Effector memory CD8-positive, alpha-beta T cell (primary cell): ENCODE measurements at regions not wholly inside any gene's neighbourhood (a gene's known extent, or its start where the extent isn't known, plus 50 kb on each side); places are given as distances from the start of the nearest gene placed in this dataset.

ENCODE experiments used
- ATAC-seq: fragments of 150-1000 bp; cut with Tn5 transposase; replicated peaks from 2 replicates; pipeline ENCODE4 v1.10.0; 2021; ENCODE audit warnings: mild to moderate bottlenecking, moderate library complexity
- DNase-seq, 3 experiments: peaks; one replicate each; pipeline ENCODE4 v3.0.0; 2021
- H3K27ac Mint-ChIP-seq, 2 donors: one replicate each; pipeline ENCODE4 v1.8.0; 2022; ENCODE audit warnings: mild to moderate bottlenecking in 2 of 2, mixed read lengths in 2 of 2, moderate library complexity in 2 of 2
- H3K27me3 Mint-ChIP-seq, 2 donors: one replicate each; pipeline ENCODE4 v1.8.0; 2022; ENCODE audit warnings: mixed read lengths in 2 of 2
- H3K36me3 Mint-ChIP-seq: one replicate; pipeline ENCODE4 v1.8.0; 2022; ENCODE audit warnings: mild to moderate bottlenecking, moderate library complexity, mixed read lengths; ENCODE audit not compliant: insufficient read depth
- H3K4me1 Mint-ChIP-seq, 2 donors: one replicate each; pipeline ENCODE4 v1.8.0; 2022; ENCODE audit warnings: low read depth in 2 of 2, mixed read lengths in 2 of 2
- H3K4me3 Mint-ChIP-seq, 2 donors: one replicate each; pipeline ENCODE4 v1.8.0; 2022; ENCODE audit warnings: mild to moderate bottlenecking in 2 of 2, mixed read lengths in 2 of 2, moderate library complexity in 2 of 2
- H3K9me3 Mint-ChIP-seq, 2 donors: one replicate each; pipeline ENCODE4 v1.8.0; 2022; ENCODE audit warnings: mixed read lengths in 2 of 2

- Mint-ChIP-seq H3K27ac (no peak overlapping the region), H3K4me1 (no peaks in the 10 kb centered on the region), H3K4me3 (no peak overlapping the region), H3K9me3 (peaks cover 0 to 4% of the 10 kb centered on the region in 2 donors), H3K36me3 (peaks cover 3% of the 10 kb centered on the region), H3K27me3 (no peaks in the 10 kb centered on the region)
- DNase-seq (no peak), ATAC-seq (no peak)
Observed at GRCh38 chr7:125468855-125469174, 539.2 kb upstream of the POT1 start.

GRCh38 chr7:125467996-125468854 is 538.6 kb upstream of the POT1 start:
- peaks cover 3% of the 10 kb centered on the region for H3K36me3 Mint-ChIP-seq
- DNase-seq (no peak), ATAC-seq (no peak)
- H3K27ac Mint-ChIP-seq, result no peak overlapping the region
- H3K9me3 Mint-ChIP-seq, result peaks cover 0 to 6% of the 10 kb centered on the region in 2 donors
- no peaks in the 10 kb centered on the region for H3K27me3 Mint-ChIP-seq
- H3K4me3 Mint-ChIP-seq, result no peak overlapping the region
- H3K4me1 Mint-ChIP-seq, result no peaks in the 10 kb centered on the region

GRCh38 chr7:125465527-125465926 is 535.9 kb upstream of the POT1 start:
- Mint-ChIP-seq H3K4me1 (no peaks in the 10 kb centered on the region), H3K4me3 (no peak overlapping the region), H3K27ac (no peak overlapping the region), H3K9me3 (peaks cover 0 to 3% of the 10 kb centered on the region in 2 donors), H3K36me3 (peaks cover 3% of the 10 kb centered on the region), H3K27me3 (no peaks in the 10 kb centered on the region)
- ATAC-seq, result no peak
- no peak for DNase-seq

GRCh38 chr7:125462615-125463014 is 533.0 kb upstream of the POT1 start:
- DNase-seq (no peak), ATAC-seq (no peak)
- H3K9me3 Mint-ChIP-seq, result peaks cover 8 to 10% of the 10 kb centered on the region in 2 donors
- H3K36me3 Mint-ChIP-seq, result peaks cover 3% of the 10 kb centered on the region
- H3K27ac Mint-ChIP-seq, result no peak overlapping the region
- H3K4me3 Mint-ChIP-seq, result no peak overlapping the region
- H3K4me1 Mint-ChIP-seq, result no peaks in the 10 kb centered on the region
- no peaks in the 10 kb centered on the region for H3K27me3 Mint-ChIP-seq

GRCh38 chr7:125459038-125459437 is 529.4 kb upstream of the POT1 start:
- Mint-ChIP-seq H3K36me3 (no peaks in the 10 kb centered on the region), H3K4me1 (no peaks in the 10 kb centered on the region), H3K4me3 (no peak overlapping the region), H3K27ac (no peak overlapping the region), H3K27me3 (no peaks in the 10 kb centered on the region), H3K9me3 (peaks cover 12 to 17% of the 10 kb centered on the region in 2 donors)
- ATAC-seq (no peak), DNase-seq (no peak)

- H3K9me3 Mint-ChIP-seq, result peaks cover 6 to 14% of the 10 kb centered on the region in 2 donors
- no peaks in the 10 kb centered on the region for H3K27me3 Mint-ChIP-seq
- no peaks in the 10 kb centered on the region for H3K36me3 Mint-ChIP-seq
- no peaks in the 10 kb centered on the region for H3K4me1 Mint-ChIP-seq
- H3K27ac Mint-ChIP-seq, result no peak overlapping the region
- H3K4me3 Mint-ChIP-seq, result no peak overlapping the region
- no peak for ATAC-seq
- DNase-seq, result no peak
Observed at GRCh38 chr7:125450749-125451148, 521.1 kb upstream of the POT1 start.

- Mint-ChIP-seq H3K9me3 (peaks cover 3 to 21% of the 10 kb centered on the region in 2 donors), H3K36me3 (no peaks in the 10 kb centered on the region), H3K4me1 (no peaks in the 10 kb centered on the region), H3K27ac (no peak overlapping the region), H3K27me3 (no peaks in the 10 kb centered on the region), H3K4me3 (no peak overlapping the region)
- ATAC-seq (no peak), DNase-seq (no peak)
Observed at GRCh38 chr7:125445836-125446235, 516.2 kb upstream of the POT1 start.

- no peaks in the 10 kb centered on the region for H3K36me3 Mint-ChIP-seq
- no peak overlapping the region for H3K4me3 Mint-ChIP-seq
- ATAC-seq, result no peak
- no peaks in the 10 kb centered on the region for H3K27me3 Mint-ChIP-seq
- H3K9me3 Mint-ChIP-seq, result peaks cover 3 to 21% of the 10 kb centered on the region in 2 donors
- H3K4me1 Mint-ChIP-seq, result no peaks in the 10 kb centered on the region
- H3K27ac Mint-ChIP-seq, result no peak overlapping the region
- DNase-seq, result no peak
Observed at GRCh38 chr7:125444864-125445263, 515.2 kb upstream of the POT1 start.

- Mint-ChIP-seq H3K27me3 (no peaks in the 10 kb centered on the region), H3K36me3 (no peaks in the 10 kb centered on the region), H3K27ac (no peak overlapping the region), H3K9me3 (peaks cover 3 to 11% of the 10 kb centered on the region in 2 donors), H3K4me1 (no peaks in the 10 kb centered on the region), H3K4me3 (no peak overlapping the region)
- DNase-seq (no peak), ATAC-seq (no peak)
Observed at GRCh38 chr7:125436220-125436619, 506.6 kb upstream of the POT1 start.

- no peaks in the 10 kb centered on the region for H3K4me1 Mint-ChIP-seq
- no peak for ATAC-seq
- no peaks in the 10 kb centered on the region for H3K27me3 Mint-ChIP-seq
Observed at GRCh38 chr7:125431349-125431748, 501.7 kb upstream of the POT1 start.

GRCh38 chr7:125430013-125430412 is 500.4 kb upstream of the POT1 start:
- H3K9me3 Mint-ChIP-seq, result peaks cover 4 to 20% of the 10 kb centered on the region in 2 donors
- DNase-seq (no peak), ATAC-seq (no peak)
- H3K4me3 Mint-ChIP-seq, result no peak overlapping the region
- H3K4me1 Mint-ChIP-seq, result no peaks in the 10 kb centered on the region
- no peaks in the 10 kb centered on the region for H3K36me3 Mint-ChIP-seq
- H3K27ac Mint-ChIP-seq, result no peak overlapping the region
- no peaks in the 10 kb centered on the region for H3K27me3 Mint-ChIP-seq

More at GRCh38 chr7:125431349-125431748, 501.7 kb upstream of the POT1 start:
- DNase-seq, result no peak
- no peak overlapping the region for H3K27ac Mint-ChIP-seq
- peaks cover 3 to 20% of the 10 kb centered on the region in 2 donors for H3K9me3 Mint-ChIP-seq
- no peaks in the 10 kb centered on the region for H3K36me3 Mint-ChIP-seq
- H3K4me3 Mint-ChIP-seq, result no peak overlapping the region

GRCh38 chr7:125427676-125428075 is 498.1 kb upstream of the POT1 start:
- Mint-ChIP-seq H3K27me3 (no peaks in the 10 kb centered on the region), H3K36me3 (no peaks in the 10 kb centered on the region), H3K4me1 (no peaks in the 10 kb centered on the region), H3K4me3 (no peak overlapping the region), H3K27ac (no peak overlapping the region), H3K9me3 (peaks cover 3 to 11% of the 10 kb centered on the region in 2 donors)
- no peak for ATAC-seq
- no peak for DNase-seq

GRCh38 chr7:125425506-125425905 is 495.9 kb upstream of the POT1 start:
- no peak overlapping the region for H3K27ac Mint-ChIP-seq

GRCh38 chr7:125424721-125425120 is 495.1 kb upstream of the POT1 start:
- no peak for ATAC-seq
- DNase-seq, result no peak
- Mint-ChIP-seq H3K9me3 (peaks cover 7 to 27% of the 10 kb centered on the region in 2 donors), H3K27me3 (no peaks in the 10 kb centered on the region), H3K4me3 (no peak overlapping the region), H3K36me3 (no peaks in the 10 kb centered on the region), H3K27ac (no peak overlapping the region), H3K4me1 (no peaks in the 10 kb centered on the region)

More at GRCh38 chr7:125425506-125425905, 495.9 kb upstream of the POT1 start:
- ATAC-seq (no peak), DNase-seq (no peak)
- Mint-ChIP-seq H3K9me3 (peaks cover 3 to 20% of the 10 kb centered on the region in 2 donors), H3K27me3 (no peaks in the 10 kb centered on the region), H3K4me1 (no peaks in the 10 kb centered on the region), H3K4me3 (no peak overlapping the region), H3K36me3 (no peaks in the 10 kb centered on the region)
